ENCODE measurements at regions not wholly inside any gene's neighbourhood (a gene's known extent, or its start where the extent isn't known, plus 50 kb on each side); places are given as distances from the start of the nearest gene placed in this dataset.

- no peak for TF ChIP-seq CTCF (conservative IDR thresholded peaks at IDR 0.05)
- TF ChIP-seq ZFX (IDR thresholded peaks at IDR 0.05) = no peak
Measured at GRCh38 chr13:64206430-64207225, 2791.0 kb upstream of the PCDH20 start.

Measured in C4-2B (cell line).